ENCODE measurements at regions not wholly inside any gene's neighbourhood (a gene's known extent, or its start where the extent isn't known, plus 50 kb on each side); places are given as distances from the start of the nearest gene placed in this dataset.
A peak's percentile ranks its signal among the peaks of the same experiment; 100 is the strongest.

DNA sequence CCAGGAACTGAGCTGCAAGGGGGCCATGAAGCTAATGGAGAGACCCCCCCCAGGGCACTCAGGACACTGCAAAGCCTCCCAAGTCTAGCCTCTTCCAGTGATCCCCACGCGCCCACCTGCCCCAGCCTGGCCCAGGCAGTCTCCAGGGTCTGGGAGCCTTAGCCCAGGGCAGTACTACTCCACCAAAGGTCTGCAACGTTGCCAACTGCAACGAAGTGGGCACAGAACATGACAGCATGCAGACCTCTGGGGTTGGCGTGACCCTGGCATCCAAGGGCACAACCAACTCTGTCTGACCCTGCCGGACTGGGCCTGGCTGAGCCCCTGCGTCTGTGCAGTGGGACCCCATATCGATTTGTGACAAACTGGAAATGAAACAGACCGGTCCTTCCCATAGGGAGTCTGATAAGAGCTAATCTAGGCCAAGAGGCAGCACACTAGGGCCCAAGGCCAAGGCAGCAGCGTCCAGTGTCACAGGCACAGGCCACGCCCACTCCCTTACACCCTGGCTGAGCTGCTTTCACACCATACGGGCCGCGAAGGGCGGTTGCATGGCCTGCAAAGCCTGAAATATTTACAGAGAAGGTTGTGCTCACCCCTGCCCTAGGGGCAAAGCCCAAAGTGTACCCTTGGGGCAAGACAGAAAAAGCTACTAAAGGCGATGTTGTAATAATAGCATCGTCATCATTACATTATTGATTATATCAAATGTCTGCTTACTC, 76.7 kb downstream of the NCOR2 start:
- H3K79me1 ChIP-seq (ENCODE audit: insufficient read depth, low read depth, low read length, poor library complexity, severe bottlenecking): peaks cover 9% of the 10 kb centered on the region
- H3K4me1 ChIP-seq (ENCODE audit: insufficient read depth, low read length): no peaks in the 10 kb centered on the region
- no peak overlapping the region for H4K5ac ChIP-seq (ENCODE audit: insufficient read length, low read depth, low read length)
- no peak overlapping the region for H3K14ac ChIP-seq (ENCODE audit: insufficient read depth, low read length)
- H3K9me3 ChIP-seq (ENCODE audit: control insufficient read depth, low read depth, low read length): no peaks in the 10 kb centered on the region
- H3K23ac ChIP-seq (ENCODE audit: insufficient read length, low read depth, low read length): no peak overlapping the region
- no peak overlapping the region for H2AK5ac ChIP-seq (ENCODE audit: insufficient read length, low read length)
- H3K4me2 ChIP-seq (ENCODE audit: insufficient read depth, insufficient read length, low read length): no peak overlapping the region
- H3K27ac ChIP-seq (ENCODE audit: insufficient read length, low read depth, low read length): no peak overlapping the region
- no peaks in the 10 kb centered on the region for H3K27me3 ChIP-seq (ENCODE audit: insufficient read depth, low read length)
- WGBS (ENCODE audit: extremely low coverage, insufficient read length, low lambda C conversion rate): no CpG with 5 or more reads among the region's 17 CpGs
- TF ChIP-seq, protein P1, sequence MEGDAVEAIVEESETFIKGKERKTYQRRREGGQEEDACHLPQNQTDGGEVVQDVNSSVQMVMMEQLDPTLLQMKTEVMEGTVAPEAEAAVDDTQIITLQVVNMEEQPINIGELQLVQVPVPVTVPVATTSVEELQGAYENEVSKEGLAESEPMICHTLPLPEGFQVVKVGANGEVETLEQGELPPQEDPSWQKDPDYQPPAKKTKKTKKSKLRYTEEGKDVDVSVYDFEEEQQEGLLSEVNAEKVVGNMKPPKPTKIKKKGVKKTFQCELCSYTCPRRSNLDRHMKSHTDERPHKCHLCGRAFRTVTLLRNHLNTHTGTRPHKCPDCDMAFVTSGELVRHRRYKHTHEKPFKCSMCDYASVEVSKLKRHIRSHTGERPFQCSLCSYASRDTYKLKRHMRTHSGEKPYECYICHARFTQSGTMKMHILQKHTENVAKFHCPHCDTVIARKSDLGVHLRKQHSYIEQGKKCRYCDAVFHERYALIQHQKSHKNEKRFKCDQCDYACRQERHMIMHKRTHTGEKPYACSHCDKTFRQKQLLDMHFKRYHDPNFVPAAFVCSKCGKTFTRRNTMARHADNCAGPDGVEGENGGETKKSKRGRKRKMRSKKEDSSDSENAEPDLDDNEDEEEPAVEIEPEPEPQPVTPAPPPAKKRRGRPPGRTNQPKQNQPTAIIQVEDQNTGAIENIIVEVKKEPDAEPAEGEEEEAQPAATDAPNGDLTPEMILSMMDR (conservative IDR thresholded peaks at IDR 0.05): no peak
- no peak overlapping the region for H3K56ac ChIP-seq (ENCODE audit: insufficient read length, low read depth, low read length)
- H4K8ac ChIP-seq (replicated peaks; ENCODE audit: insufficient read length, low read depth, low read length): no peak overlapping the region
- H2BK120ac ChIP-seq (ENCODE audit: low read depth, low read length, poor library complexity, severe bottlenecking): no peak overlapping the region
- H3K4me1 Mint-ChIP-seq: peaks cover 10% of the 10 kb centered on the region in 2 experiments
- no peak overlapping the region for H3K4me3 Mint-ChIP-seq
- no peak overlapping the region for H3K4ac ChIP-seq (ENCODE audit: low read depth, low read length)
- no peak overlapping the region for H3T11ph ChIP-seq (ENCODE audit: low read length)
- H4K20me1 ChIP-seq (ENCODE audit: control insufficient read depth, insufficient read depth, insufficient read length): no peaks in the 10 kb centered on the region
- H3K79me2 ChIP-seq (ENCODE audit: insufficient read depth, low read length): peaks cover 5% of the 10 kb centered on the region; the same call in 1 of the 2 replicates
- no peak overlapping the region for H3K9ac ChIP-seq (ENCODE audit: extremely low read depth, insufficient read length, low read length)
- H3K23me2 ChIP-seq (ENCODE audit: insufficient read length, low read depth, low read length, poor library complexity, severe bottlenecking): no peaks in the 10 kb centered on the region
- H2BK20ac ChIP-seq (ENCODE audit: low read depth, low read length, poor library complexity, severe bottlenecking): no peak overlapping the region
- H4K91ac ChIP-seq (ENCODE audit: insufficient read length, low read depth, low read length): no peak overlapping the region
- H3K27me3 Mint-ChIP-seq (ENCODE audit: low read depth): peaks cover 4% of the 10 kb centered on the region
- peak overlapping the region in 1 of 3 experiments; percentile 35; a peak in 1 of 7 replicates for H3K27ac Mint-ChIP-seq
- H3K36me3 Mint-ChIP-seq (ENCODE audit: insufficient read depth in 1 of 3, low read depth in 3 of 3): peaks cover 3 to 29% (median 28%) of the 10 kb centered on the region in 3 experiments; a peak in 6 of 7 replicates
- no peak overlapping the region for H2BK12ac ChIP-seq (ENCODE audit: insufficient read length, low read depth, low read length)
- no peaks in the 10 kb centered on the region for H3K9me3 Mint-ChIP-seq
- H2BK15ac ChIP-seq (ENCODE audit: low read depth, low read length): no peak overlapping the region
- H2AFZ ChIP-seq (ENCODE audit: low read length): no peak overlapping the region
- H2BK5ac ChIP-seq (ENCODE audit: insufficient read length, low read length): no peak overlapping the region
- no peak for DNase-seq
- no peak overlapping the region for H3K18ac ChIP-seq (ENCODE audit: insufficient read length, low read depth, low read length)

Data from H9 (cell line).